Left lung (tissue), 4 donors: ENCODE measurements at regions not wholly inside any gene's neighbourhood (a gene's known extent, or its start where the extent isn't known, plus 50 kb on each side); places are given as distances from the start of the nearest gene placed in this dataset.

ENCODE experiments used
- ATAC-seq: fragments of 200-7000 bp; cut with Tn5 transposase; one replicate; pipeline ENCODE4 v1.9.1; 2020; ENCODE audit warnings: moderate library complexity
- DNase-seq, 4 donors: peaks; one replicate each; pipeline ENCODE4 v3.0.0-alpha.2; 2013 to 2020
- H3K27ac ChIP-seq, 2 donors: fragments of 200-600 bp; sonication (generic) in 1 of 2; one replicate each; pipeline versions ENCODE4 v1.5.0 to v1.8.0; 2020 to 2021
- H3K27me3 ChIP-seq, 2 donors: fragments of 200-600 bp; sonication (generic) in 1 of 2; one replicate each; pipeline versions ENCODE4 v1.5.0 to v1.8.0; 2020 to 2021
- H3K36me3 ChIP-seq, 2 donors: fragments of 200-600 bp; sonication (generic) in 1 of 2; one replicate each; pipeline versions ENCODE4 v1.5.0 to v1.8.0; 2020 to 2021
- H3K4me1 ChIP-seq, 2 donors: fragments of 200-600 bp; one replicate each; pipeline ENCODE4 v1.8.0; 2021
- H3K4me3 ChIP-seq, 2 donors: fragments of 200-600 bp; sonication (generic) in 1 of 2; one replicate each; pipeline versions ENCODE4 v1.5.0 to v1.8.0; 2020 to 2021; ENCODE audit warnings: mild to moderate bottlenecking in 1 of 2
- H3K9me3 ChIP-seq, 2 donors: fragments of 200-600 bp; sonication (generic) in 1 of 2; one replicate each; pipeline versions ENCODE4 v1.5.0 to v1.8.0; 2020 to 2021
- intact Hi-C, 2 donors: fragments of 100-400 bp; cut with DNase I; formaldehyde crosslinking; loops; one replicate each; pipeline versions ENCODE4 v1.11.2 to v1.14.2; 2022
- TF ChIP-seq, protein P1 (sequence below), 2 donors: fragments of 200-600 bp; sonication (generic) in 1 of 2; IDR thresholded peaks; one replicate each; pipeline versions ENCODE4 v1.5.0 to v1.8.0; 2021; ENCODE audit warnings: antibody characterized with exemption in 2 of 2
- donor health status: DM: no; HTN: yes; CAD: no.
- donor health status: DM: no; HTN: no; CAD: no.

DNA sequence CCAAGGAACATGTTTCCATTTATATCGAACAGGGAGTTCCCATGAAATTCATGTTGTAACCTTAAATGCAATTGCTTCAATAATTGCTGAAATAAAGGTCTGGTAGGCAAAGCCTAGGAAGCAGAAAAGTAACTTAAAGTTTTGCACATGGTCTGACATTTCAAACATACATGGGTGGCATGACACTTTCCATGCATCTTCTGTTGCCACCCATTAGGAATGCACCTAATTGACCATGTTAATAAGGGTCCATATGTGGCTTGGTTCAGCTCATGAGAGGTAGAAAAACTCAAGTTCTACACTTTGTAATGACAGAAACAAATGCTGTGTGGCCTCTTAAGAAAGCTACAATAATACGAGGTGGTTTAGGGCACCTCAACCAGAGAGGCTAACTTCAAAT is 72.0 kb upstream of the GORAB start:
- Histone ChIP-seq H3K36me3 (no peaks in the 10 kb centered on the region), H3K27me3 (no peaks in the 10 kb centered on the region), H3K27ac (no peak overlapping the region), H3K9me3 (peaks cover 0 to 3% of the 10 kb centered on the region in 2 donors), H3K4me3 (no peak overlapping the region), H3K4me1 (no peaks in the 10 kb centered on the region)
- ATAC-seq: no peak
- TF ChIP-seq, protein P1, sequence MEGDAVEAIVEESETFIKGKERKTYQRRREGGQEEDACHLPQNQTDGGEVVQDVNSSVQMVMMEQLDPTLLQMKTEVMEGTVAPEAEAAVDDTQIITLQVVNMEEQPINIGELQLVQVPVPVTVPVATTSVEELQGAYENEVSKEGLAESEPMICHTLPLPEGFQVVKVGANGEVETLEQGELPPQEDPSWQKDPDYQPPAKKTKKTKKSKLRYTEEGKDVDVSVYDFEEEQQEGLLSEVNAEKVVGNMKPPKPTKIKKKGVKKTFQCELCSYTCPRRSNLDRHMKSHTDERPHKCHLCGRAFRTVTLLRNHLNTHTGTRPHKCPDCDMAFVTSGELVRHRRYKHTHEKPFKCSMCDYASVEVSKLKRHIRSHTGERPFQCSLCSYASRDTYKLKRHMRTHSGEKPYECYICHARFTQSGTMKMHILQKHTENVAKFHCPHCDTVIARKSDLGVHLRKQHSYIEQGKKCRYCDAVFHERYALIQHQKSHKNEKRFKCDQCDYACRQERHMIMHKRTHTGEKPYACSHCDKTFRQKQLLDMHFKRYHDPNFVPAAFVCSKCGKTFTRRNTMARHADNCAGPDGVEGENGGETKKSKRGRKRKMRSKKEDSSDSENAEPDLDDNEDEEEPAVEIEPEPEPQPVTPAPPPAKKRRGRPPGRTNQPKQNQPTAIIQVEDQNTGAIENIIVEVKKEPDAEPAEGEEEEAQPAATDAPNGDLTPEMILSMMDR (IDR thresholded peaks at IDR 0.05): no peak
- no peak for DNase-seq
- intact Hi-C loops: no loop called here

- Histone ChIP-seq H3K4me1 (no peaks in the 10 kb centered on the region), H3K27ac (peak overlapping the region in 1 of 2 donors; percentile 16), H3K27me3 (no peaks in the 10 kb centered on the region), H3K9me3 (peaks cover 0 to 3% of the 10 kb centered on the region in 2 donors), H3K4me3 (no peak overlapping the region), H3K36me3 (no peaks in the 10 kb centered on the region)
- DNase-seq (no peak), ATAC-seq (no peak)
- TF ChIP-seq, protein P1 (IDR thresholded peaks at IDR 0.05): no peak
- intact Hi-C loops: no loop called here
These were observed 71.4 kb upstream of the GORAB start for GRCh38 chr1:170460414-170461155.

DNA sequence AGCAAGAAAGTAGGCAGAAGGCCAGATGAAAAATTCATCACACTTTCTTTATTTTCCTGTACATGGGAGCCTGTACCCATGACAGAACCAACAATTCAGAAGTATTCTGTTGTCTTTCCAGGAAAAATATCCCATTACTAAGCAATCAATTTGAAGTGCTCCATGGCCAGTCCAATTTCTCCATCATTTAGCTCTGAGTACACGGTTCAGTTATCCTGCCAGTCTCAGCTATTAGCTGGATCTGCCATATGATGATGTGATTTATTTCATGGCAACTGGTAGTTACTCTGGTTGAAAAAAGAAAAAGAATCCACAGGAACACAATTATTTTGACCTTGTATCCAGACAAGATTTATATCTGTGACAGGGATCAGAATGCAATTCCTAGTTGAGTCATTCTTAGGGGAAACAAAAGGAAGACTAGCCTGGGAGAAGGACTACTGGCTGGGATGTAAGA is 70.6 kb upstream of the GORAB start:
- no peak overlapping the region for H3K4me3 ChIP-seq
- H3K4me1 ChIP-seq: no peaks in the 10 kb centered on the region
- no peaks in the 10 kb centered on the region for H3K36me3 ChIP-seq
- TF ChIP-seq, protein P1 (IDR thresholded peaks at IDR 0.05): no peak
- H3K27me3 ChIP-seq: no peaks in the 10 kb centered on the region
- intact Hi-C loops: no loop called here
- peak; percentile 25 for ATAC-seq
- peaks cover 0 to 3% of the 10 kb centered on the region in 2 donors for H3K9me3 ChIP-seq
- peak overlapping the region in 1 of 2 donors; percentile 60 for H3K27ac ChIP-seq
- DNase-seq: no peak

- peak; percentile 49 for ATAC-seq
- Histone ChIP-seq H3K27me3 (no peaks in the 10 kb centered on the region), H3K27ac (peak overlapping the region in 1 of 2 donors; percentile 60)
These were observed 70.1 kb upstream of the GORAB start for GRCh38 chr1:170461762-170462384.

GRCh38 chr1:170470121-170470520 is 61.8 kb upstream of the GORAB start:
- Histone ChIP-seq H3K4me3 (no peak overlapping the region), H3K27ac (no peak overlapping the region), H3K27me3 (no peaks in the 10 kb centered on the region), H3K9me3 (no peaks in the 10 kb centered on the region), H3K36me3 (no peaks in the 10 kb centered on the region), H3K4me1 (no peaks in the 10 kb centered on the region)
- DNase-seq: no peak
- intact Hi-C loops: no loop called here
- no peak for ATAC-seq
- TF ChIP-seq, protein P1 (IDR thresholded peaks at IDR 0.05): no peak

More at GRCh38 chr1:170461762-170462384, 70.1 kb upstream of the GORAB start:
- TF ChIP-seq, protein P1 (IDR thresholded peaks at IDR 0.05): no peak
- Histone ChIP-seq H3K36me3 (no peaks in the 10 kb centered on the region), H3K9me3 (peaks cover 0 to 3% of the 10 kb centered on the region in 2 donors), H3K4me1 (no peaks in the 10 kb centered on the region), H3K4me3 (no peak overlapping the region)
- intact Hi-C loops: no loop called here
- peak in 1 of 4 donors; percentile 40 for DNase-seq
